Upper lobe of right lung (tissue), 1 donor: ENCODE measurements at regions not wholly inside any gene's neighbourhood (a gene's known extent, or its start where the extent isn't known, plus 50 kb on each side); places are given as distances from the start of the nearest gene placed in this dataset.

Source experiments
- ATAC-seq: fragments of 200-7000 bp; cut with Tn5 transposase; one replicate; pipeline ENCODE4 v1.9.1; 2020; ENCODE audit warnings: mild to moderate bottlenecking, moderate library complexity
- DNase-seq: peaks from one replicate; pipeline ENCODE4 v3.0.0-alpha.2; 2020
- H3K27ac ChIP-seq: fragments of 200-600 bp; one replicate; pipeline ENCODE4 v1.8.0; 2022
- H3K27me3 ChIP-seq: fragments of 200-600 bp; one replicate; pipeline ENCODE4 v1.8.0; 2022; ENCODE audit warnings: mild to moderate bottlenecking
- H3K36me3 ChIP-seq: fragments of 200-600 bp; one replicate; pipeline ENCODE4 v1.8.0; 2022
- H3K4me1 ChIP-seq: fragments of 200-600 bp; one replicate; pipeline ENCODE4 v1.8.0; 2022
- H3K4me3 ChIP-seq: fragments of 200-600 bp; one replicate; pipeline ENCODE4 v1.8.0; 2022; ENCODE audit warnings: mild to moderate bottlenecking
- H3K9me3 ChIP-seq: fragments of 200-600 bp; one replicate; pipeline ENCODE4 v1.8.0; 2022
- intact Hi-C: fragments of 100-400 bp; cut with DNase I; formaldehyde crosslinking; loops from one replicate; pipeline ENCODE4 v1.11.0; 2022
- TF ChIP-seq, protein P1 (sequence below): fragments of 200-600 bp; IDR thresholded peaks from one replicate; pipeline ENCODE4 v1.8.0; 2022; ENCODE audit warnings: antibody characterized with exemption
- donor health status: DM: no; HTN: yes; CAD: no; lungs with severe emphysema.

GRCh38 chr6:121743691-121744090 lies 308.2 kb downstream of the GJA1 start:
- Histone ChIP-seq H3K4me3 (no peak overlapping the region), H3K27ac (no peak overlapping the region), H3K36me3 (no peaks in the 10 kb centered on the region), H3K4me1 (no peaks in the 10 kb centered on the region), H3K27me3 (no peaks in the 10 kb centered on the region), H3K9me3 (no peaks in the 10 kb centered on the region)
- DNase-seq = no peak
- intact Hi-C loops = no loop called here
- no peak for ATAC-seq
- TF ChIP-seq, protein P1, sequence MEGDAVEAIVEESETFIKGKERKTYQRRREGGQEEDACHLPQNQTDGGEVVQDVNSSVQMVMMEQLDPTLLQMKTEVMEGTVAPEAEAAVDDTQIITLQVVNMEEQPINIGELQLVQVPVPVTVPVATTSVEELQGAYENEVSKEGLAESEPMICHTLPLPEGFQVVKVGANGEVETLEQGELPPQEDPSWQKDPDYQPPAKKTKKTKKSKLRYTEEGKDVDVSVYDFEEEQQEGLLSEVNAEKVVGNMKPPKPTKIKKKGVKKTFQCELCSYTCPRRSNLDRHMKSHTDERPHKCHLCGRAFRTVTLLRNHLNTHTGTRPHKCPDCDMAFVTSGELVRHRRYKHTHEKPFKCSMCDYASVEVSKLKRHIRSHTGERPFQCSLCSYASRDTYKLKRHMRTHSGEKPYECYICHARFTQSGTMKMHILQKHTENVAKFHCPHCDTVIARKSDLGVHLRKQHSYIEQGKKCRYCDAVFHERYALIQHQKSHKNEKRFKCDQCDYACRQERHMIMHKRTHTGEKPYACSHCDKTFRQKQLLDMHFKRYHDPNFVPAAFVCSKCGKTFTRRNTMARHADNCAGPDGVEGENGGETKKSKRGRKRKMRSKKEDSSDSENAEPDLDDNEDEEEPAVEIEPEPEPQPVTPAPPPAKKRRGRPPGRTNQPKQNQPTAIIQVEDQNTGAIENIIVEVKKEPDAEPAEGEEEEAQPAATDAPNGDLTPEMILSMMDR = no peak

DNA sequence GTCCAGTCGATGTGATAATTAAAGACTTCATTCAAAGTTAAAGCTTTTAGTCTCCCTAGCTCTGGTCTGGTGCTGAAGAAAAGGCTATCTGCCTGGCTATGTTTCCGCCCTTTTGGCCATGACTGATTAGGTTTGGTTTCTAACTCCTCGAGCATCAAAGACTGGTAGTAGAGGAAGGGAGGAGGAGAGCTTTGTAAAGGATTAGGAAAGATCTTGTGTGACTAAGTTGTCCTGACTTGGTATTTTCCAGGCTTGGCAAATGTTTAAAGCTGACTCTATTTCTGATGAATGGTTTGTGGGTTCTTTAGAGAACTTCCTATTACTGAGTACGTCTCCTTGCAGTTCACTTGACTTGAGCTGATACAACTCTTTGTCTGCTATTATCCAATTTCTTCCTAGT lies 312.9 kb downstream of the GJA1 start:
- DNase-seq (no peak), ATAC-seq (no peak)
- H3K36me3 ChIP-seq = no peaks in the 10 kb centered on the region
- no peaks in the 10 kb centered on the region for H3K4me1 ChIP-seq
- no peaks in the 10 kb centered on the region for H3K27me3 ChIP-seq
- TF ChIP-seq, protein P1 = no peak
- H3K4me3 ChIP-seq = no peak overlapping the region
- H3K27ac ChIP-seq = no peak overlapping the region
- intact Hi-C loops = no loop called here
- H3K9me3 ChIP-seq = no peaks in the 10 kb centered on the region

- Histone ChIP-seq H3K9me3 (no peaks in the 10 kb centered on the region), H3K36me3 (no peaks in the 10 kb centered on the region), H3K27ac (no peak overlapping the region), H3K4me1 (no peaks in the 10 kb centered on the region), H3K4me3 (no peak overlapping the region), H3K27me3 (no peaks in the 10 kb centered on the region)
- no peak for ATAC-seq
- TF ChIP-seq, protein P1 = no peak
- DNase-seq = no peak
- intact Hi-C loops = no loop called here
Measured at GRCh38 chr6:121748850-121749249, 313.4 kb downstream of the GJA1 start.

GRCh38 chr6:121755485-121755884 lies 320.0 kb downstream of the GJA1 start:
- Histone ChIP-seq H3K9me3 (no peaks in the 10 kb centered on the region), H3K27ac (no peak overlapping the region), H3K4me1 (no peaks in the 10 kb centered on the region), H3K4me3 (no peak overlapping the region), H3K36me3 (no peaks in the 10 kb centered on the region), H3K27me3 (no peaks in the 10 kb centered on the region)
- DNase-seq = no peak
- intact Hi-C loops = no loop called here
- TF ChIP-seq, protein P1 = no peak
- ATAC-seq = no peak

DNA sequence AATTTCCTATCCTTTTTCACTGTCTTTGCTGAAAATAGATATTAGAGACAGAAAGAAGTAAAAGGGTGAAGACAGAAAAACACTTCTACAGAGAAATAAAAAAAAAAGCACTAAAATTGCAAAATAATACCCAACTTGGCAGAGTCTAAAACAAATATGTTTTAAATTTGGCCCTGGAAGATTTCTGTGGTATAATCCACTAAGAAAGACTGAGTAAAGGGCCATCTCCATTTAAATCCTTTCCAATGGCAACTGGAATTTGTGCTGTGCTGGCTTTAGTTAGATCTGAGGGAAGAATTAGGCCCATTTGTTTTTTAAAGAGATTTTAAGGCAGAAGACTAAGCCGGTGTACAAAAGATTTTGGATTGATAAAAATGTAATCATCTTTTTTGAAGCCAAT lies 321.2 kb downstream of the GJA1 start:
- ATAC-seq (no peak), DNase-seq (no peak)
- TF ChIP-seq, protein P1 = no peak
- H3K4me3 ChIP-seq = no peak overlapping the region
- no peaks in the 10 kb centered on the region for H3K36me3 ChIP-seq
- intact Hi-C loops = no loop called here
- H3K27me3 ChIP-seq = no peaks in the 10 kb centered on the region
- no peak overlapping the region for H3K27ac ChIP-seq
- H3K4me1 ChIP-seq = no peaks in the 10 kb centered on the region
- H3K9me3 ChIP-seq = no peaks in the 10 kb centered on the region

GRCh38 chr6:121759370-121759769 lies 323.9 kb downstream of the GJA1 start:
- DNase-seq (no peak), ATAC-seq (no peak)
- no peak overlapping the region for H3K4me3 ChIP-seq
- no peaks in the 10 kb centered on the region for H3K36me3 ChIP-seq
- no peaks in the 10 kb centered on the region for H3K27me3 ChIP-seq
- TF ChIP-seq, protein P1 = no peak
- H3K9me3 ChIP-seq = no peaks in the 10 kb centered on the region
- intact Hi-C loops = no loop called here
- H3K27ac ChIP-seq = no peak overlapping the region
- no peaks in the 10 kb centered on the region for H3K4me1 ChIP-seq
